ENCODE measurements at regions not wholly inside any gene's neighbourhood (a gene's known extent, or its start where the extent isn't known, plus 50 kb on each side); places are given as distances from the start of the nearest gene placed in this dataset.

DNA sequence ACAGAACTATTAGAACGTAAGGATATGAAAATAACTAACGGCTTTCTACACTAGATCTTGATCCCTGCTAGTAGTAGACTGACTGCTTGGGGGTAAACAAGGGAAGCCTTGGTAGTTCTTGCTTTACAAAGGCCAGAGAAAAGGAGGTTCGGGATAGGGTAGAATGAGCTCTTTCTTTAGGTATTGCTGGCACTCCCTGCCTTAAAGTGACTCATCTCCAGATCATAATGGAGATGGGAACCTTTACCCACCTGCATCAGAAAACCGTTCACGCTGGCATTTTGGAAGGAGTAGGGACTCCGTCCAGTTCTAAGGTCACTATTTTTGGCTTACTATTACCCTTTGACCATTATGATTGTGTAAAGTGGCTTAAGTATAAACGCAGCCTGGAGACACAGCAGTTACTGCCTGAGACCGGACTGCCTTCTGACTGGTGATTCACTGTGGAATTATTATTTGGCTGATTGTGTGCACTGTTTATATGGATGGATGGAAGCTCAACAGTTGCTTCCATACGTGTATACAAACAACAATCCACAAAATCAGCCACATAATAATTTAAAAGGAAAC is 482.5 kb downstream of the STK39 start:
- Histone ChIP-seq H3K27ac (ENCODE audit: low read depth in 1 of 2, low read length in 1 of 2) (no peak overlapping the region), H3K9ac (ENCODE audit: insufficient read depth in 1 of 2, low read length in 2 of 2) (no peak overlapping the region), H3K4me3 (no peak overlapping the region), H3K4me1 (ENCODE audit: control insufficient read depth in 5 of 5, insufficient read depth in 5 of 5, low read length in 5 of 5) (no peaks in the 10 kb centered on the region), H3K36me3 (ENCODE audit: control insufficient read depth in 4 of 4, insufficient read depth in 4 of 4, low read length in 4 of 4) (no peaks in the 10 kb centered on the region), H3K9me3 (ENCODE audit: control insufficient read depth in 4 of 4, insufficient read depth in 3 of 4, low read length in 3 of 4) (peaks cover 0 to 7% (median 0%) of the 10 kb centered on the region in 4 donors), H3K27me3 (ENCODE audit: control insufficient read depth in 3 of 3, insufficient read depth in 3 of 3, low read length in 2 of 3) (no peaks in the 10 kb centered on the region)
- ATAC-seq (ENCODE audit: insufficient read depth, low FRiP score) (no peak), DNase-seq (no peak)
- 89 to 92% methylated on average over 9 of the region's 9 CpGs for WGBS, 2 donors
- TF ChIP-seq, protein P1, sequence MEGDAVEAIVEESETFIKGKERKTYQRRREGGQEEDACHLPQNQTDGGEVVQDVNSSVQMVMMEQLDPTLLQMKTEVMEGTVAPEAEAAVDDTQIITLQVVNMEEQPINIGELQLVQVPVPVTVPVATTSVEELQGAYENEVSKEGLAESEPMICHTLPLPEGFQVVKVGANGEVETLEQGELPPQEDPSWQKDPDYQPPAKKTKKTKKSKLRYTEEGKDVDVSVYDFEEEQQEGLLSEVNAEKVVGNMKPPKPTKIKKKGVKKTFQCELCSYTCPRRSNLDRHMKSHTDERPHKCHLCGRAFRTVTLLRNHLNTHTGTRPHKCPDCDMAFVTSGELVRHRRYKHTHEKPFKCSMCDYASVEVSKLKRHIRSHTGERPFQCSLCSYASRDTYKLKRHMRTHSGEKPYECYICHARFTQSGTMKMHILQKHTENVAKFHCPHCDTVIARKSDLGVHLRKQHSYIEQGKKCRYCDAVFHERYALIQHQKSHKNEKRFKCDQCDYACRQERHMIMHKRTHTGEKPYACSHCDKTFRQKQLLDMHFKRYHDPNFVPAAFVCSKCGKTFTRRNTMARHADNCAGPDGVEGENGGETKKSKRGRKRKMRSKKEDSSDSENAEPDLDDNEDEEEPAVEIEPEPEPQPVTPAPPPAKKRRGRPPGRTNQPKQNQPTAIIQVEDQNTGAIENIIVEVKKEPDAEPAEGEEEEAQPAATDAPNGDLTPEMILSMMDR (IDR thresholded peaks at IDR 0.05; ENCODE audit: control extremely low read depth, extremely low read depth): no peak

DNA sequence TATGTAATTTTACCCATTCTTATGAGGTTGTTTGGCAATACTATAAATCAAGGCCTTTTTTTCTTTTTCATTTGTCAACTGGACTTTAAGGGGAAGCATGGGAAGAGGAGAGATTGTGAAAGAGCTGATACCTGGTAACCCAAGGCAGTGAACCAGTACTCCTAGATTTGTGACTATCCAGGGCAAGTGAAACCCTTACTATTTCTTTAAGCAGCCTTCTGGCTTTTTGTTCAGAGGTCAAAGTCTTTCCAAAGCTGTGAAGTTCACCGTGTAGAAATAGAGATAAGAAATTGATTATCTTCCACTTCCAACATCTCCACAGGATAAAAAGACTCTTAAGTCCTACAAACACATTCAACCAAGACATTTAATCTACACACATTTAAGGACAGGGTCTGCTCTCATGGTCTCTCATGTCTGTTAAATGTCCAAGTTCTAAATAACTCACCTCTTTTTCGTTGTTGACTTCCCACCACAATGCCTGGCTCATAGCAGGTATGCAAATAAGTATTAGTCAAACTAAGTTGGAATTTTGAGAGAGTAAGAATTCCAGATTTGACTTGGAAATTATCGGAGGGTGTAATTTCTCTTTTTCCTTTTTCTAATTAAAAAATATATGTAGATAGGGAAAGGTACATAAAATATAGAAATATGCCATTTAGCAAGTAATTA is 485.8 kb downstream of the STK39 start:
- no peaks in the 10 kb centered on the region for H3K4me1 ChIP-seq (ENCODE audit: control insufficient read depth in 5 of 5, insufficient read depth in 5 of 5, low read length in 5 of 5)
- H3K4me3 ChIP-seq: no peak overlapping the region
- no peak overlapping the region for H3K27ac ChIP-seq (ENCODE audit: low read depth in 1 of 2, low read length in 1 of 2)
- TF ChIP-seq, protein P1 (IDR thresholded peaks at IDR 0.05; ENCODE audit: control extremely low read depth, extremely low read depth): no peak
- ATAC-seq (ENCODE audit: insufficient read depth, low FRiP score): no peak
- no peak overlapping the region for H3K9ac ChIP-seq (ENCODE audit: insufficient read depth in 1 of 2, low read length in 2 of 2)
- 76 to 82% methylated on average over 3 of the region's 3 CpGs for WGBS, 2 donors
- no peaks in the 10 kb centered on the region for H3K27me3 ChIP-seq (ENCODE audit: control insufficient read depth in 3 of 3, insufficient read depth in 3 of 3, low read length in 2 of 3)
- peaks cover 0 to 2% (median 0%) of the 10 kb centered on the region in 4 donors for H3K9me3 ChIP-seq (ENCODE audit: control insufficient read depth in 4 of 4, insufficient read depth in 3 of 4, low read length in 3 of 4)
- H3K36me3 ChIP-seq (ENCODE audit: control insufficient read depth in 4 of 4, insufficient read depth in 4 of 4, low read length in 4 of 4): no peaks in the 10 kb centered on the region
- no peak for DNase-seq

DNA sequence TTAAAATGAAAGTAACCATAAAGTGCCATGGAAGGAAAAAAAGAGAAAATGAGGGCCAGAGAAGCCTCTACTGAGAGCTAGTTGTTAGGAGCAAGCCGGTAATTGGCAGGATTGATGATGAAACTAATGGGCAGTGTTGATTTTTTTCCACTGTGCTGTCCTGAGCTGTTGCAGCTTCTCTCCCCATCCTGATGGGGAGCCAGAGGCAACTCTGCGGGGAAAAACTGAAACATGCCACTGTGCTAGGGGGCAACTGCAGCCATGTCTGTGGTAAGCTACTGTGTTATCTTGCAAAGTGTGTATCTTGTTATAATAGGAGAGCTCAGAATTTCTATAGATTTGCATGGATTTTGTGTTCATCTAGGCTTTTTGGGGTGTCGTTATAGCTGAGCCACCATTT is 487.9 kb downstream of the STK39 start:
- Histone ChIP-seq H3K4me1 (ENCODE audit: control insufficient read depth in 5 of 5, insufficient read depth in 5 of 5, low read length in 5 of 5) (no peaks in the 10 kb centered on the region), H3K27ac (ENCODE audit: low read depth in 1 of 2, low read length in 1 of 2) (no peak overlapping the region), H3K9me3 (ENCODE audit: control insufficient read depth in 4 of 4, insufficient read depth in 3 of 4, low read length in 3 of 4) (no peaks in the 10 kb centered on the region), H3K36me3 (ENCODE audit: control insufficient read depth in 4 of 4, insufficient read depth in 4 of 4, low read length in 4 of 4) (no peaks in the 10 kb centered on the region), H3K4me3 (no peak overlapping the region), H3K27me3 (ENCODE audit: control insufficient read depth in 3 of 3, insufficient read depth in 3 of 3, low read length in 2 of 3) (no peaks in the 10 kb centered on the region), H3K9ac (ENCODE audit: insufficient read depth in 1 of 2, low read length in 2 of 2) (no peak overlapping the region)
- TF ChIP-seq, protein P1 (IDR thresholded peaks at IDR 0.05; ENCODE audit: control extremely low read depth, extremely low read depth): no peak
- 92 to 96% methylated on average over 3 of the region's 3 CpGs for WGBS, 2 donors
- no peak for ATAC-seq (ENCODE audit: insufficient read depth, low FRiP score)
- no peak for DNase-seq
